ENCODE measurements at regions not wholly inside any gene's neighbourhood (a gene's known extent, or its start where the extent isn't known, plus 50 kb on each side); places are given as distances from the start of the nearest gene placed in this dataset.

DNA sequence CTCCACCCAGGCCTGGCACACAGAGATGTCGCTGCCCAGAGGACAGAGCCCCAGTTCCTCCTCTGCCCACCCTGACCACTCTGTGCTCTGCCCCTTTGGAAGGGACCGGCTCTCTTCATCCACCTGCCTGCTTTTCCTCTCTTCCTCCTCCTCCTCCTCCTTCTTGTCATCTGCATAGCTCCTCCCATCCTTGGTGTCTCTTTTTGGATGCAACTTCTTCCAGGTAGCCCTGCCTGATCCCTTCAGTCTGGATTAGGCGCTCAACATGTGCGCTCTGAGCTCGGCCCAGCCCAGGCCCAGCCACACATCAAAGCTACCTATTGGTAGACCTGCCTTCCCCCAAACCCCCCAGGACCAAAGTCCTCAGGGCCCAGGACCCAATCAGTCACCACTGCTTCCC lies 52.6 kb upstream of the RXRA start:
- TF ChIP-seq CBX5 (IDR thresholded peaks at IDR 0.05; ENCODE audit: low read depth, low read length) (no peak), POLR2AphosphoS5 (IDR thresholded peaks at IDR 0.05; ENCODE audit: low read depth, low read length) (no peak), RAD21 (IDR thresholded peaks at IDR 0.05 in 1 of 2, conservative IDR thresholded peaks at IDR 0.05 in 1 of 2; ENCODE audit: low read depth in 2 of 2, low read length in 2 of 2) (no peak), BRCA1 (IDR thresholded peaks at IDR 0.05; ENCODE audit: low read depth, low read length) (no peak)
